AG09319 (cell line): ENCODE measurements at regions not wholly inside any gene's neighbourhood (a gene's known extent, or its start where the extent isn't known, plus 50 kb on each side); places are given as distances from the start of the nearest gene placed in this dataset.

ENCODE experiments used
- DNase-seq: peaks from one replicate; pipeline ENCODE4 v3.0.0-alpha.2; 2010; ENCODE audit warnings: low read depth; ENCODE audit errors: extremely low read depth
- TF ChIP-seq, protein P1 (sequence below): IDR thresholded peaks from 2 replicates; pipeline ENCODE4 v1.5.1; 2011; ENCODE audit warnings: low read depth, mild to moderate bottlenecking, inconsistent platforms, low read length, moderate library complexity

DNA sequence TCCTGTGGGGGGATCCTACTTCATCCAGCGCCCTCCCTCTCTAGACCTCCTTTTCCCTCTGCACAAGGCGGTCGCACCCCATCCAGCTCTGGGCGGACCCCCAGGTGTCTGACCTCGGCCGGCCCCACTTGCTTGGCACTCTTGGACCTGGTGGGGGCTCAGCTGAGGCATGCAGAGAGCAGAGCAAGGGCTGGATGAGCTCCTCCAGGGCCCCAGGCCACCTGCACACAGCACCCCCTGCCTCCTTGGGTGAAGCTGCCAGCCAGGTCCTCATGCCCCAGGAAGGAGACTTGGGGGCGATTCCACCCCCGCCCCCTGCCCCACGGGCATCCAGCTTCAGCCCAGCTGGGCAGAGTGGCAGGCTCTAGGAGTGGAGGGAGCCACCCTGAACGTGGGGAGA is 159.4 kb upstream of the GSE1 start:
- DNase-seq: no peak
- TF ChIP-seq, protein P1, sequence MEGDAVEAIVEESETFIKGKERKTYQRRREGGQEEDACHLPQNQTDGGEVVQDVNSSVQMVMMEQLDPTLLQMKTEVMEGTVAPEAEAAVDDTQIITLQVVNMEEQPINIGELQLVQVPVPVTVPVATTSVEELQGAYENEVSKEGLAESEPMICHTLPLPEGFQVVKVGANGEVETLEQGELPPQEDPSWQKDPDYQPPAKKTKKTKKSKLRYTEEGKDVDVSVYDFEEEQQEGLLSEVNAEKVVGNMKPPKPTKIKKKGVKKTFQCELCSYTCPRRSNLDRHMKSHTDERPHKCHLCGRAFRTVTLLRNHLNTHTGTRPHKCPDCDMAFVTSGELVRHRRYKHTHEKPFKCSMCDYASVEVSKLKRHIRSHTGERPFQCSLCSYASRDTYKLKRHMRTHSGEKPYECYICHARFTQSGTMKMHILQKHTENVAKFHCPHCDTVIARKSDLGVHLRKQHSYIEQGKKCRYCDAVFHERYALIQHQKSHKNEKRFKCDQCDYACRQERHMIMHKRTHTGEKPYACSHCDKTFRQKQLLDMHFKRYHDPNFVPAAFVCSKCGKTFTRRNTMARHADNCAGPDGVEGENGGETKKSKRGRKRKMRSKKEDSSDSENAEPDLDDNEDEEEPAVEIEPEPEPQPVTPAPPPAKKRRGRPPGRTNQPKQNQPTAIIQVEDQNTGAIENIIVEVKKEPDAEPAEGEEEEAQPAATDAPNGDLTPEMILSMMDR: no peak

DNA sequence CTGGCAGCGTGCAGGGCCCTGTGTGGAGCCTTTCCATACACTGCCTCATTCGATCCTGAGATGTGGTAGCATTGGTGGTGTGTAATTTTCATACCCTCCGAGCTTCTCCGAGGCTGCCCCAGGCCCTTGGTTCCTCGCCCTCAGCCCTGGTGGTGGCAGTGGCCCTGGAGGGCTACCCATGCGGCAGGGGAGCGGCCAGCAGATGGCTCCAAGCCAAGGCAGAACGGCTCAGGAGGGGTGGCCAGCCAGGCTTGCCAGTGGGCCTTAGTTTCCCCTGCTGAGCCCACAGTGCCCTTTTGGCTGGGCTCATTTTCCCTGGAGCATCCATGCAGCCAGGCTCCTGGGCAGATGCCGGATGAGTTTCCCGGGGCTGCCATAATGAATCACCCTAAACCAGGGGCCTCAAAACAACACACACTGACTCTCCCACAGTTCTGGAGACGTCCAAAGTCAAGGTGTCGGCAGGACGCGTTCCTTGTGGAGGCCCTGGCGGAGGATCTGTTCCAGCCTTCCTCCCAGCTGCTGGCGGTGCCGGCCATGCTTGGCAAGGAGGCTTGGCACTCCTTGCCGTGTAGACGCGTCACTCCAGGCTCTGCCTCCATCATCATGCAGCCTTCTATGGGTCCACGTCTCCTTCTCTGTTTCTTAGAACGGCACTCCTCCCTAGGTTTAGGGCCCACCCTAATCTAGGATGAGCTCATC is 158.8 kb upstream of the GSE1 start:
- DNase-seq: no peak
- TF ChIP-seq, protein P1: no peak

DNA sequence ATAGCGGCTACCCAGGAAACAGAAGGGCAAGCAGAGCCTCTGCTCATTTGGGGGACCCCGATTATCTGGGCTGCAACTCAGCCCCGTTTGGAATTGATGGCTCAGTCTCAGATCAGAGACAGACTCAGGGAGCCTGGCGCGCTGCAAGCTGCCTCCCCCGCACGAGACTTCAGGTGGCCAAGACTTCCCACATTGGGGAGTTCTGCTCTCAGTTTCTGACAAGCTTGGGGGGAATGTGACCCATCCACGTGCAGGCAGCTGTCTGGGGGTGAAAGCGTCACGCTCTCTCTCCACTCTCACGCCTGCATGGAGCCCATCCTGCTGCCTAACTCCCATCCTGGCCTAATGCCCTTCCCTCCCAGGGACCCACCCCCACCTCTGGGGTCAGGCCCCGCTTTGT is 157.6 kb upstream of the GSE1 start:
- TF ChIP-seq, protein P1: no peak
- no peak for DNase-seq

DNA sequence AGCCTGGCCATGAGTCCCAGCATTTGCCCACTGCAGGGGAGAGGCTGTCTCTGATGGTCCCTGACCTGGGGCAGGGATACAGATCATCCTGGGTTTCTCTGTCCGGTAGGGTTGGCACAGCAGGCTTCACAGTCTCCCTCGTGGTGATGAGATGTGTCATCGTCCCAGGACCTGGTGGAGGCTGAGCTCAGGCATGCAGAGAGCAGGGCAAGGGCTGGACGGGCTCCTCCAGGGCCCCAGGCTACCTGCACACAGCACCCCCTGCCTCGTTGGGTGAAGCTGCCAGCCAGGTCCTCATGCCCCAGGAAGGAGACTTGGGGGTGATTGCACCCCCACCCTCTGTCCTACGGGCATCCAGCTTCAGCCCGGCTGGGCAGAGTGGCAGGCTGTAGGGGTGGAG is 155.8 kb upstream of the GSE1 start:
- TF ChIP-seq, protein P1: no peak
- DNase-seq: no peak

DNA sequence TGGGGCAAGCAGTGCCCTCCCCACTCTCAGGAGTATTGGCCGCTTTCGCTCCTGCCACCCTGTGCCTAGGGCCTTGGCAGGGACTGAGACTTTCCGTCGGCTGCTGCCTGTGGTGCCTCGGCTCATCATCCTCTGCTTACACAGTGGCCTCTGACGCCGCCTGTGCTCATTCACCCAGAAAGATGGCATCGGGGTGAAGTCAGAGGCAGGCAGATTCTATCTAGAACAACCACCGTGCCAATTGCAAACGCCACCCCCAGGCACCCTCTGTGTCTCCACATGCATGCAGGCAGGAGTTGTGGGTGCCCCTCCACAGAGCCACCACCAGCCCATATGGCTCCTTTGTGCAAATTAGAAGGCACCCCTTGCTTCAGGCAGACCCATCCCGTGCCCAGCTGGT is 154.2 kb upstream of the GSE1 start:
- DNase-seq: no peak
- TF ChIP-seq, protein P1: no peak

DNA sequence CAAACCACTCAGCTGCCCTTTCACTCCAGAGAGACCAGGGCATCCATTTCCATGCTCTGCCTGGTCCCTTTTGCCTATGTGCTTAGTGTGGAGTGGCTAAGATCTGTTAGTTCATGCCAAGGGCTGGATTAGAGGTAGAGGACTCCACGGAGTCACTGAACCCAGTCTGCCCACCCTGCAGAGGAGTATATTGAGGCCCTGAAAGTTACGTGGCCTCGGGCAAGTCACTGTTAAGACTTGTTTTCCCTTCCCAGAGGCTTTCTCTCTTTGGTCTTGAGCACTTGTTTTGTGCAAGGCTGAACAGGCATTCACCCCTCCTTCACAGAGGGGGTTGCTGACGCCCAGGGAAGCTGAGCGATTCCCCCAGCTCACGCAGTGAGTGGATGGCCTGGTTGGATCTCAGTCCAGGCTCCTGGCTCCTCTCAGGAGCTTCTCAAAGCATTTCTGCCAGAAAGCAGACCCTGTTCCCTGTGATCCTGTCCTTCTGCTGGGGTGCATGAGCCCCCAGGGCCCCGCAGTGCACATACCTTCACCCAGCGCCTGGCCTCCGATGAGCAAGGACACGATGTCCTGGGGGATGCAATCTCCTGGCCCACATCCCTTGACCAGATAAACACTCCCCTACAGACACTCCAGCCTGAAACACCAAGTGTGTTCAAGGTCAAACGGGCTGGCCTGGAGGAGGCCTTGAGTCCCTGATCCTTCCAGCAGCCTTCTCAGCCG is 153.4 kb upstream of the GSE1 start:
- no peak for DNase-seq
- TF ChIP-seq, protein P1: no peak

DNA sequence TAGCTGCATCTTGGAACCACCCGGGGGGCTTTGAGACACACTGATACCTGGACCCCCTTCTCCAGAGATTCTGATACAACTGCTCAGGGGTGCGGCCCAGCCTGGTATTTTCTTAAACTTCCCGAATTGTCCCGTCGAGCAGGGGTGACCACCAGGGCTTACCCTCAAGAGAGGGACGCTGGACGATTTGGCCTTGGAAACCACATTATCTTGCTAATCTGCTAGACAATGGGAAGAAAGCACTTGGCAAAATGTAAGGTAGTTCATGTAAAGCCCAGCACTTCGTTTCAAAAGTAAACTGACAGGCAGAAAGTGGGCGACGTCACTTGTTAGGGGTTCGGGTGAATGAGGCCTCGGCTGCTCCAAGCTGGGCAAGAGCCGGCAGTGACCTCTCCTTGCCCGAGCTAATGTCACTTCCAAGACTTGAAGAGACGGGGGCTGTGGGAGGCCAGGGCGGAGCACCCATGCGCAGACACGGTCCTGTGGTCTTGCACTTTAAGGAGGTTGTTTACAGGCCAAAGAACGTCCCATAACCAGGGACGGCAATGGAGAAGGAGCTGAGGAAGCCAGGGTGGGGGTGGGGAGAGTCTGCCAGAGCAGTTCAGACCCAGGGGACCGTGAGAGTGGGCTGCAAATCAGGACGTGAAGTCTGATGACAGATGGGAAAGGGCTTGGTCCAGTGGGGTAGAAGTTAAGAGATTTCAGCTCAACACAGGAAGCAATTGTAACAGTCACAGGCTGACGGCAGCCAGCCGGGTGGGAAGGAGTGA is 152.7 kb upstream of the GSE1 start:
- no peak for DNase-seq
- TF ChIP-seq, protein P1: no peak
